ENCODE measurements at regions not wholly inside any gene's neighbourhood (a gene's known extent, or its start where the extent isn't known, plus 50 kb on each side); places are given as distances from the start of the nearest gene placed in this dataset.

DNA sequence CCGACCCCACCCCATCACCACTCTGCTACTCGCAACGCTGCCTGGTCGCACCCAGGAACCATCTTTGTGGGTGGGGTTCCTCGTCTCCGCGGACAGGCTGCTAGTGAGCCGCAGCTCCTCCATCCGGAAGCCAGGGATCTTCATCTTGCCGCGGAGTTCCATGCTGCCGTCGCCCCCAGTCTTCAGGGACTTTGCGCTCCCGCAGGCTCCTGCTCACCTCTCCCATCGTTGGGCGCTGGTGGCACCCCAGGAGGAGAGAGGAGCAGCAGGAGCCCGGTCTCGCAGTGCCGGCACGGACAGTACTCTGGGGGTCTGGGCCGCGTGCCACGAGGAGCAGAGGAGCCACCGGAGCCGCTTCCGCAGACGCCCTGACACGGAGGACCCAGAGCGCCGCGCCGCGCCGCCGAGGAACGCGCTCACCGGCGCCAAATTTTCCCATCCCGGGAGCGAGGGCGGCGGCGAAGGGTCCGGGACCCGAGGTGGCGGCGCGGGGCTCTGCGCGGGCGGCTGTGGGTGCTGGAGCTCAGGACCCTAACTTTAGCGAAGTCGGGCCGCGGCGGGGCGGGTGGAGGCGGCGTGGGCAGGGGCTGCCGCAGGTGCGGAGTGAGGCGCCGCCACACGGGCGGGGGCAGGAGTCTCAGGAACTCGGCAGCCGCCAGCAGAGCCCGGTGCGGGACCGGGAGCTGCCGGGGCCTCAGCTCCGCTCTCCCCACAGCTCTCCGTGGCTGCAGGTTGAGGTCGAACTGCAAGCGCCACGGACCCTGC is 750.1 kb upstream of the SORCS1 start:
- in situ Hi-C loops (cut with MboI; ENCODE audit: low sequenced_read_pairs) = no loop called here

DNA sequence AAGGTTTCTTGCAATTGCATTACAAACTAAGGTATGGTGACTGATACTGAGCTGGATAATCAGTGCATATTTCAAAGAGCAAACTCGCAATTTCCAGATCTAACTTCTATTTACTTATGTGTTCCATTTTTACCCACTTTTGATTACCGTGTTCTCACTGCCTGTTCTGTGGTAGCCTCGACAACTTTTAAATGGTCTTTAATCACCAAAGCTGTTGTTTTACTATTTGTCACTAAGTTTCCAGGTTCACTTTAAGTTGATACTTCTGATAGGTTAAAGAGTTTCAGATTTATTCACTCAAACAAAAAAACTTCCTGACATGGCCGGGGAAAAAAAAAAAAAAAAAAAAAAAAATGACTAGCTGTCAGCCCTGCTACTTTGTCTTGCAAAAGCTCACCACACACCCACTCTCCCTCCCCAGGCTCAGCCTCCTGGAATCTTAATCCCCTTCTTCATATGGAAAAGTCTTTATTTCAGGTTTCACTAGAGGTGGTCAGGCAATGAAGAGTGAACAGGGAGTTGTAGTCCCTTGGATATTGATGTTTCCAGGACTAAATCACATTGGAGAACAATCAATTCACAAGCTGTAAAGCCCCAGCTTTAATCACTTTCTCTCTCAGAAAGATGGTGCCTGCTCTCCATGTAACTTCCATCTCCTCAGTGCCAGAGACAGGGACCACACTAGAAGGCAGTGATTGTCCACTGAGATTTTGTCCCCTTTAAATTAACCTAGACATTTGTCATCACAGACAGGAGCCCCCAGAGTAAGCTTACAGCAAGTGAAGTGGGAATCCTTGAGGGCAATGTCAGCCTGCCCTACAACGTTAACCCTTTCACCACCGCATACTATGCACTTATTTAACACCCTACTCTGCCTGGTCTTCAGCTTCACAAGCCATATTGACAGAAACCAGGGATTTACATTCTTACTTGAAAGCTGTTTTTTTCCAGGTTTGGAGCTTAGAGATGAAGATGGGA is 749.1 kb upstream of the SORCS1 start:
- in situ Hi-C loops (cut with MboI; ENCODE audit: low sequenced_read_pairs) = no loop called here

DNA sequence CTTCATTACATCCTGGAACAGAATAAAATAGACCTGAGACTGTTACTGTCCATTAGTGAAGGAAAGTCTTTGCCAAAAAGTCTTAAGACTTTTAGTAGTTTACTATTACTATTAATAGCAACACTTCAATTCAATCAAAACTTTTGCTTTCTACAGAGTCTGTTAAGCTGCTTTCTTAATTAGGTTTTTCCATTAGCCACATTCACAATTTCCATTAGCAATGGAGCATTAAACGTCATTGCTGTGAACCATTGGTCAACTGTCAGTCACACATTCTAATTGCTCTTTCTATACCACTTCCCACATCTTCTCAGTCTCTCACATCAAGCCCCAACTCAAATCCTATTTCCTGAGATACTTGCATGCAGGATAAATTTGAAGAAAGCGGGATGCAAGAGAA is 736.6 kb upstream of the SORCS1 start:
- in situ Hi-C loops (cut with MboI; ENCODE audit: low sequenced_read_pairs) = no loop called here

DNA sequence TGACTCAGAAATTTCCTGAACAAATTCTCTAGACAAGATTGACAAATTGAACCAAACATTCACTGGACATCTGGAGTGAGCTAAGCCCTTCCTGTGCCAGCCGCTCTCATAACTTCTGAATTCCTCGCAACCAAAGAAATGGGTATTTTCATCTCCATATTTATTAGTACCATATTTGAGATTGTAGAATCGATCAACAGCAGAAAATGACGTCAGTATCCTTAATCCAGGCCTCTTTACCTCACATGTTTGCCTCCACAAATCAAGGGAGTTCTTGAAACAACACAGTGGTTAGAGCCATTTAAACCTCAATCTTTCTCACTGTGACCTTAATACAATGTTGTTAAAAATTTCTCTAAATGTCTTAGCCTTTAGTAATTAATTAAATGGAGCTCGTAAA is 735.6 kb upstream of the SORCS1 start:
- in situ Hi-C loops (cut with MboI; ENCODE audit: low sequenced_read_pairs) = no loop called here

DNA sequence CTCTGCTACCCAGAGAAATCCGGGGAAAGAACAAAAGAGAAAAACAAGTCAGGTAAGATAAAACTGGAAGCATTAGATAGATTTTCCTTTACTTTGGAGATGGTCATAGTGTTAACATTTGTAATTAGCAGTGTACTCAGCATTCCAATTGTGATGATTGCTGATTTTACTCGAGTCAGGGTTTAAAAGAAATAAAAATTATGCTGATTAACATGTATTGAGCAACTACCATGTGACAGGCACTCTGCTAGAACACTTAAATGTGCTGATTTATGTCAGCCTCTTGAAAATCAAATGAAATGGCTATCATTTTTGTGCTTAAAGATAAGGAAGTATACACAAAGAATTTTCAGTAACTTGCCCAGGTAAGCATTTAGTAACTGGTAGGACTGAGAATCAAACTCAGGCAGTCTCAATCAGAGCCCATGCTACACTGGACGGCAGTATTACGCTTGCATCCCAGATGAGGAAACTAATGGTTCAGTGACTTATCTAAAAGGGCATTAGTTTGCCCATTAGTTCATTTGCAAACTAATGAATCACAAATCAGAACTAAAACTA is 735.1 kb upstream of the SORCS1 start:
- in situ Hi-C loops (cut with MboI; ENCODE audit: low sequenced_read_pairs) = no loop called here

DNA sequence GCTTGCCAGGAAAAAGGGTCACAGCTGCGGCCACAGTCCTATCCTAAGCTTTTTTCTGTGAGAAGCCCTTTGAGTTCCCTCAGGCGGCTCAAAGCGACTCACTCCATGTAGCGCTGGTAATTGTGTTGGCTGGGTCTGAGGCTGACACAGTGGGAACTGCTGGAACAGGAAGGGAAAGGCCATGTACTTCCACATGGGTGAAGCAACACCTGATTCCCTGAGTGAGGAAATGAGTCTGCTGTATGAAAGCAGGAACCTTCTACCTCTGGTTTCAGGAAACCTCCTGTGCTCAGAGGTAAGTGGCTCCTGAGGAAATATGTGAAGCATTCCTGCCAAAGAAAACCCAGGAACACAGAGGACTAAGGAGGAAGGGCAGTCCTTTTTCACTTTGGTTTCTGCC is 734.6 kb upstream of the SORCS1 start:
- in situ Hi-C loops (cut with MboI; ENCODE audit: low sequenced_read_pairs) = no loop called here

DNA sequence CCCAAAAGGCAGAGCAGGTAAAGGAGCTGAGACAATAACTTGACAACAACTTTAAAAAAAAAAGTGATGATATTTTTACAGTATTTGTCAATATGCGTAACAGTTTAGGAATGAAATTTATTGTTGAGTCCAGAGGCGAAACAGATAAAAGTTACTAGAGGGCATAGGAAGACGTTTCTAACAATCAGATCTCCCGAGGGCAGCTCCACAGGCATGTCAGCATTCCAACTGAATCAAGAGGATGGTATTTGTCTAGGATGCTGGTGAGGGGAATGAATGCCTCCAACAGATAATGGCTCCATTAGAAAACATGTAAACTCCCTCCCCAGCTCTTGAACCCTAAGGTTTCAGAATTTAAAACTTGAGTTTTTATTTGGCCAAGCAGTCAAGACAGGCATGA is 733.9 kb upstream of the SORCS1 start:
- in situ Hi-C loops (cut with MboI; ENCODE audit: low sequenced_read_pairs) = no loop called here

DNA sequence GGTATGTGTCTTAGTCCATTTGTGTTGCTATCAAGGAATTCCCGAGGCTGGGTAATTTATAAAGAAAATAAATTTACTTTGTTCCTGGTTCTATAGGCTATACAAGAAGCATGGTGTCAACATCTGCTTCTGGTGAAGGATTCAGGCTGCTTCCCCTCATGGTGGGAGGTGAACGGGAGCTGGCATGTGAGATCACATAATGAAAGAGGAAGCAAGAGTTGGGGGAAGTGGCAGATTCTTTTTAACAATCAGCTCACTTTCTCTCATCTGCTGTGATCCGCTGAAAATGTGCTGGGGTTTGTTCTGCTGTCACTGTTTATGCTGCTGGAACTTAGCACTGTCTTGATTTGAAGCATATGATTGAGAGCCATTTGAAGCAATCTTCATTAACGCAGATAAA is 730.0 kb upstream of the SORCS1 start:
- in situ Hi-C loops (cut with MboI; ENCODE audit: low sequenced_read_pairs) = no loop called here

DNA sequence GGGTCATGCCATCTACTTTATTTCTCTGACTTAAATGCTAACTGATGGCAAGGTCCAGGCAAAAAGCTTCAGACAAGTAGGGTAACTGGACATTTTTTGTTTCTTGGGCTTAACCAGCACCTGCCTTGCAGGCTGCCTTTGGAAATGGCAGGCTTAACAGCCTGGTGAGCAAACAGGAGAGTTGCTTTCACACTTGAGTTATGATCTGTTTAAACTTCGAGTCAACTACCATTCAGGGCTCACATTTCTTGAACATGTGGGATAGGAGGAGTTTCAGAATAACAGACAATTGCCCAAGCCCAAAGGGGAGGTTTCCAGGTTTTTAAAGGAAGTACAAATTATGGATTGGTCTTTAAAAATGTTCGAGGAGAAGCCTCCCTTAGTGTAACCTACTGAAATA is 724.6 kb upstream of the SORCS1 start:
- in situ Hi-C loops (cut with MboI; ENCODE audit: low sequenced_read_pairs) = no loop called here

DNA sequence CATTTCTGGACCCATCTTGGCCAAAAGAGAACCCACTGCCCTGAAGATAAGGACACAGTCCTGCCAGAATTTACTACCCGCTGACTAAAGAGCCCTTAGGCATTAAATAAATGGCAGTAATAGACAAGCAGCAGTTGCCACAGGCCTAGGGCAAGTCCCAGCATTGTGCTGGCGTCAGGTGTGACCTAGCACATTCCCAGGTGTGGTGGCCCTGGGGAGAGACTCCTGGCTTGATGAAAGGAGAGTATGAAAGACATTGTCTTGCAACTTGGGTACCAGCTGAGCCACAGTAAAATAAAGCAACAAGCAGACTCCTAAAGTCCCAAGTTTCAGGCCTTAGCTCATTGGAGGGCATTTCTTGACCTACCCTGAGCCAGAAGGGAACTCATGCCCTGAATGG is 715.7 kb upstream of the SORCS1 start:
- in situ Hi-C loops (cut with MboI; ENCODE audit: low sequenced_read_pairs) = no loop called here

DNA sequence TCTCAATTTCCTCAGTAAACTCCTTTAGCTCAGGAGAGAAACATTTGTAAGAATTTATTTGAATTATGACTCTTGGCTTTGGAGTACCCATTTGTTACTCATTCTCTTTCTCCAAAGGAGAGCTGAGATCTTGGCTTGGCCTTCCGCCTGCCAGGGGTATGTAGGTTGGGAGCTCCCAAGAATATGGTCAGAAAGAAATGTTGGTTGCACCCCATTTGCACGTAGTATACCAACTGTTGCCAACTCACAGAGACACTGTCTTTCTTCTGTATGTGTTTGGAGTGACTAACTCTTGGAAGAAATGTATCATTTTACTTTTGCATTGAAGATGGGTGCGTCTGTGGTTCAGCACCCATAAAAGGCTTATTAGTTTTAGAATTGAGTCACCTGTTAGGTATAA is 708.5 kb upstream of the SORCS1 start:
- in situ Hi-C loops (cut with MboI; ENCODE audit: low sequenced_read_pairs) = no loop called here

DNA sequence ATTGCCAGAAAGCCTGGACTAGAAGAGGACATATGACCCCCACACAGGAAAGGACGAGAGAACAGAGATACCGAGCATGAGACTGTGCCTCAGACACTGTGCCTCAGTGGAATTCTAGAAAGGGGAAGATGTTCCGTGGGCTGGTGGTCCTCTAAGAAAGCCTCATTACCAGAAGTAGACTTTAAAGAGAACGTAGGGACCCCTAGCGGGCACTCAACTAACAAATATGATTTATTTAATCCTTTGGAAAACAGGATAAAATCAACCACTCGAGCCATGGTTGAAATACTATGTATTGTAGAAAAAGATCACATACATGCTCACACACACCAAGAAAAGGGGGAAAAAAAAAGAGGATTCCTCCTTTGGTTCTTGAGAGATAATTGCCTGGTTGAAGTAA is 701.2 kb upstream of the SORCS1 start:
- in situ Hi-C loops (cut with MboI; ENCODE audit: low sequenced_read_pairs) = no loop called here

DNA sequence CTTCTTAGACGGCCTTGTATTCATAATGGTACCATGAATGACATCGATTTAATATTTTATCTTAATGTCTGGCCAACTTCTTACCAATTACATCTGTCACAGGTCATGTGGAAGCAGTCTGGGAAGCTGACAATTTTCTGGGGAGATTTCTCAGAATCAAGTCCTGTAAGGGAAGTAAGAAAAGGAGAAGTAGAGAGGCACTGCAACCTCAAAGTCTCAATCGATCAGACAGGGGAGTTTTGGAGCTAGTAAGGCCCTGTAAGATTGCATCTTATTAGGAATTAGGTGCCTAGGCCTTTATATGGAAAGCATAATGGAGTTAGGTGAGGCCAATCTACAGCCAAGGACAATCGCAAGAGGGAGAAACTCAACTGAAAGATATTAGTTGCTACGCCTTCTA is 694.6 kb upstream of the SORCS1 start:
- in situ Hi-C loops (cut with MboI; ENCODE audit: low sequenced_read_pairs) = no loop called here

DNA sequence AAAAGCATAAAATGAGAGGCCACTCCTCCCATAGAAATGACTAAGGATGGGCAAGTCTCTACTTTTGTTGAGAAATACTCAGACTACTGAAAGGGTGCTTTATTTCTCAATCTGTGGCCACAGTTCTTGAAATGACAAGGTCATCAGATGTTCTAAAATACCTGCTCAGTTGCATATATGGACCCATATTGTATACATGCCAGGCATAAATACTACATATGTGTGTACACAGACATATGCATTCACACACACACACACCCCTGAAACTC is 691.5 kb upstream of the SORCS1 start:
- in situ Hi-C loops (cut with MboI; ENCODE audit: low sequenced_read_pairs) = no loop called here

DNA sequence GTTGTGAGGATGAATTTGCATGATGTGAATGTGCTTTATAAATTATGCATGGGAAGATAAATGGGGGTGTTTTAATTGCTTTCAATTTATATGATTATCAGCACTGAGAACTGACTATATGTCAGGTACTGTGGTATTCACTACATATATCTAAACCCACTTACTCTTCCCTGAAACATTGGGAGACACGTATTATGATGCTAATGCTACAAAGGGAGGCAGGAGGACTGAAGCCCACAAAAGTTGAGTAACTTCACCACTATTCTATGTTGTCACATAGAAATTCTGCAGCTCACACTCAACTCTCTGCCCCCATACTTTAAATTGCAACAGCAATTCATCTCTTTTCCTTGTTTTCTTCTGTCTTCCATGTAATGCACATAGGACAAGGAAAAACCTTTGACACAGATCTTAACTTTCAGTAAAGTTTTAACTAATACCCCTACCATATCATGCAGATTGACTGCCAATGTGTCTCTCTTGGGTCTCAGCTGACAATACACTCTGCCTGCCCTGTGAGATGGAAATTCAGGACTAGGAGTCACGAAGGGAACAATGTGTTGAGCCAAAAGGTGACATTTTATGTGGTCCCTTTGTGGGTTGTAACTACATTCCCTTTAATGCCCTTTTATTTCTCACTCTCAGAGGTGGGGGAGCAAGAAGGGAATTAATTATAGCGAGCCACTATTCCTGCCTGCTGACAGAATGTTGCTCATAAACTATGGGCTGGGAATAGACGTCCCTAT is 691.0 kb upstream of the SORCS1 start:
- in situ Hi-C loops (cut with MboI; ENCODE audit: low sequenced_read_pairs) = no loop called here

DNA sequence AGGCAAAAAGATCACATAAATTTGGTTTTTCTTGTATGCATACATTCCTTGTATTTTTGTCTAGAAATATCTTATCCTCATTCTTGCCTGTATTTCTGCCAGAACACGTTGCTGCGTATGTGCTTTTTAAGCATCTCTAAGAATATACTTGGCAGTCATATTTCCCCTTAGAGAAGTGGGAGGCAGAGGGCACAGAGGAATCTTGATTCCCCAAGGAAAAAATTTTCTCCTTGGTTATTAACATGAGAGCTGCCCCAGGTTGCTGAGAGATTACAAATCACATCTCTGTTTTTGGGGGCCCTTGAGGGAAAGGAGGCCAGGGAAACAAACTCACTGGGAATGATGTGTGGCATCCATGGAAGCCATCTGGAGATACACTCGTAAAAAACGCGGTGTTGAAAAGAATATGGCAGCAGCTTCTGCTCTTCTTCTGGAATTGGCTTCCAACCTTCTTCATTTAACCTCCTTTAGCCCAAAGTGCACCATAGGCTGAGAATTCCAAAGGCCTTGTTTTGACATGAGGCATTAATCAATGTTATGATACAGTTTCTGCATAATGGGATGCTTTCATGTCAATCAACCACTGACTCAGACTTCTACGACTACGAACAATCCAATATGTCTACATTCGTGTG is 684.3 kb upstream of the SORCS1 start:
- in situ Hi-C loops (cut with MboI; ENCODE audit: low sequenced_read_pairs) = no loop called here

DNA sequence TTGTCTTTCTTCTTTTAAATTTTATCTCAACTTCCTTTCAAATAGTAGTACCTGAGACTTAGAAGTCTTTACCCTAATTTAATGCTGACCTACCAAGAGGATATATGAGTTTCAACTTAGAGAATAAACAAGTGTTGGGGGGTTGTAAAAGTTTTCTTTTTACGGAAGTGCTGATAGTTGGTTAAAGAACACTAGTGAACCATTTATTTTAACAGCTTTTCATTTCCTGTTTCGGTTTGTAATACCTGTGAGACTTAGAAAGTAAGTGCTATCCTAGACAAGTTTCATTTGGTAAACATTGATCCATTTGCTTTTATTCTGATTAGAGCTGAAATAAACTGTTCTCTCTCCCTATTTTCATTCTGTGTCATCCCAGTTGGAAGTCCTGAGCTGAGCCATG is 683.1 kb upstream of the SORCS1 start:
- in situ Hi-C loops (cut with MboI; ENCODE audit: low sequenced_read_pairs) = no loop called here

DNA sequence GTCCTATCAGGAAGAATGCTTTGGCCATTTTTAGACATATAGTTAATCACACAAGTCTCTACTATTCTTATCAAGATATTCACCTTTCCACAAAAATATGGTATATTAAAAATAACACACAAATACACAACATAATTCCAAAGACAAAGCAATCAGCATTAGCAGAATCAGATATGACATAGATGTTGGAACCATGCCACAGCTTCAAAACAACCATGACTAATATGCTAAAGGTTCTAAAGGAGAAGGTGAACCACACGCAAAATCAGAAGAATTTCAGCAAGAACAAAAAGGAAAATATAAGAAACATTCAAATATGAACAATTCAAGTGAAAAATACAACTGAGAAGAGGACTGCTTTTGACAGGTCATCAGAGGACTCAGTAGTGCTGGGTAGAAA is 670.2 kb upstream of the SORCS1 start:
- in situ Hi-C loops (cut with MboI; ENCODE audit: low sequenced_read_pairs) = no loop called here

DNA sequence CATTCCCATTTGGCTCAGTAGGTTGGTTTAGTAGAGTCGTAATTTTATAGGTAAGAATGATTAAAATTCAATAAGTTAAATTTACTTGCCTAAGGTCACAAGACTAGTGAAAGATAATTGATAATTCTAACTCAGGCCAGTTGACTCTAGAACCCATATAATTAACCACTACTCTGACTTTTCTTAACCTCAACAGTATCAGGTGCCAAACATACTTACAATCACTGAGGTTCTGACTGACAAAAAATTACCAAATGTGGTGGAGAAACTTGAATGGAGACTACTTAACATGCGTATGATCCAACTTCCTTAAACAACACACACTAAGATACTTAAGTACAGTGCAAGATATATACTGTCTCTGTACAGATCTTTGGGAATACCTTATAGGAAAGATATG is 667.3 kb upstream of the SORCS1 start:
- in situ Hi-C loops (cut with MboI; ENCODE audit: low sequenced_read_pairs) = no loop called here

DNA sequence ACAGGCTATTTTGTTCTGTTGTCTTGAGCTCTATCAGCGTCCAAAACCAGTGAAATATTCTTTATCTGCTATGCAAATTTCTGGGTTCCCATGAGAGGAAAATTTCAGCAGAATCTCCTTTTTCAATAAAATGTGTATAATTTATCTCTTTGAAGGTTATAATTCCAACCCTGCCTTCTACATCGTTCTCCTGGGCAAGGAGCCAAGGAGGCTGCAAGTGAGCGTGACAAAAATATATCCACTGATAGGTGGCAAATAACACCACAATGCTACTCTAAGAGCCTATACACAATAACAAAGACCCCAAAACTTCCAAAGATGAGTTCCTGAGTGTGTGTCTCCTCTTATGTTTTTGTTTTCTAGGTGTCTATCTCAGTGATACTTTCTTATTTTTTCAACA is 664.7 kb upstream of the SORCS1 start:
- in situ Hi-C loops (cut with MboI; ENCODE audit: low sequenced_read_pairs) = no loop called here

DNA sequence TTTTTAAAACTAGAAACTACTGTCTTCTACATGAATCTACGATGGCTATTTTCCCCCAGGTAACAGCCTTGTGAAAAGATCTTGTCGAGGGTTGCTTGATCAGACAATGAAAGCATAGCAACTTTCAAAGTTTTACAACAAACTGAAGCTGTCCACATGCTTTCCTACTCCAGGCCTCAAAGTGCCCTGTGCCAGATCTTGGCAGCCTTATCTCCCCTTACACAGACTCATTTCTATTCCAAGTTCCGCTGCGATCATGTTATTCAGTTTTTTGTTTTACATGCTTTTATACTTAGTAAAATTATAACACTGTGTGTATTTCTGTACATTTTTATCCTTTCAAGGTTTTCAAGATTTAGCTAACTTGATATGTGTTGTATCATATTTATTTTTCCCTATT is 661.7 kb upstream of the SORCS1 start:
- in situ Hi-C loops (cut with MboI; ENCODE audit: low sequenced_read_pairs) = no loop called here

All from HL-60/S4 treated with phorbol 12-myristate 13-acetate at 8.2 ng/mL for 4 days and 3 days (cell line).